Neural progenitor cell (in vitro differentiated cells): ENCODE measurements at regions not wholly inside any gene's neighbourhood (a gene's known extent, or its start where the extent isn't known, plus 50 kb on each side); places are given as distances from the start of the nearest gene placed in this dataset.

Experiments
- CTCF ChIP-seq: fragments of 200-600 bp; sonication (generic); IDR thresholded peaks from 2 replicates; pipeline ENCODE4 v1.5.1; 2017; ENCODE audit warnings: antibody characterized with exemption, mild to moderate bottlenecking
- EZH2 ChIP-seq: fragments of 200-600 bp; sonication (generic); IDR thresholded peaks from 2 replicates; pipeline ENCODE4 v1.6.1; 2017; ENCODE audit warnings: antibody characterized with exemption, mild to moderate bottlenecking, moderate library complexity
- EZH2phosphoT487 ChIP-seq: fragments of 200-600 bp; sonication (generic); IDR thresholded peaks from 2 replicates; pipeline ENCODE4 v1.6.1; 2017; ENCODE audit warnings: antibody characterized with exemption

- TF ChIP-seq EZH2phosphoT487 (no peak), CTCF (no peak), EZH2 (no peak)
Measured at GRCh38 chr14:89672636-89673511, 255.8 kb upstream of the FOXN3 start.
